SK-N-SH (cell line): ENCODE measurements at regions not wholly inside any gene's neighbourhood (a gene's known extent, or its start where the extent isn't known, plus 50 kb on each side); places are given as distances from the start of the nearest gene placed in this dataset.

Source experiments
- CHD2 ChIP-seq: fragments of 150-350 bp; IDR thresholded peaks from 2 replicates; pipeline ENCODE4 v1.6.1; 2018; ENCODE audit warnings: low read length; ENCODE audit not compliant: partially characterized antibody
- CTCF ChIP-seq: fragments of 200-600 bp; sonication (generic); IDR thresholded peaks from 2 replicates; pipeline ENCODE4 v1.6.1; 2017; ENCODE audit warnings: antibody characterized with exemption, mild to moderate bottlenecking, moderate library complexity
- ELF1 ChIP-seq: IDR thresholded peaks from 2 replicates; pipeline ENCODE4 v1.4.0; 2012
- TF ChIP-seq, protein P1 (sequence below): IDR thresholded peaks from 2 replicates; pipeline ENCODE4 v1.6.1; 2012; ENCODE audit warnings: mild to moderate bottlenecking, low read depth, low read length, moderate library complexity

- TF ChIP-seq, protein P1, sequence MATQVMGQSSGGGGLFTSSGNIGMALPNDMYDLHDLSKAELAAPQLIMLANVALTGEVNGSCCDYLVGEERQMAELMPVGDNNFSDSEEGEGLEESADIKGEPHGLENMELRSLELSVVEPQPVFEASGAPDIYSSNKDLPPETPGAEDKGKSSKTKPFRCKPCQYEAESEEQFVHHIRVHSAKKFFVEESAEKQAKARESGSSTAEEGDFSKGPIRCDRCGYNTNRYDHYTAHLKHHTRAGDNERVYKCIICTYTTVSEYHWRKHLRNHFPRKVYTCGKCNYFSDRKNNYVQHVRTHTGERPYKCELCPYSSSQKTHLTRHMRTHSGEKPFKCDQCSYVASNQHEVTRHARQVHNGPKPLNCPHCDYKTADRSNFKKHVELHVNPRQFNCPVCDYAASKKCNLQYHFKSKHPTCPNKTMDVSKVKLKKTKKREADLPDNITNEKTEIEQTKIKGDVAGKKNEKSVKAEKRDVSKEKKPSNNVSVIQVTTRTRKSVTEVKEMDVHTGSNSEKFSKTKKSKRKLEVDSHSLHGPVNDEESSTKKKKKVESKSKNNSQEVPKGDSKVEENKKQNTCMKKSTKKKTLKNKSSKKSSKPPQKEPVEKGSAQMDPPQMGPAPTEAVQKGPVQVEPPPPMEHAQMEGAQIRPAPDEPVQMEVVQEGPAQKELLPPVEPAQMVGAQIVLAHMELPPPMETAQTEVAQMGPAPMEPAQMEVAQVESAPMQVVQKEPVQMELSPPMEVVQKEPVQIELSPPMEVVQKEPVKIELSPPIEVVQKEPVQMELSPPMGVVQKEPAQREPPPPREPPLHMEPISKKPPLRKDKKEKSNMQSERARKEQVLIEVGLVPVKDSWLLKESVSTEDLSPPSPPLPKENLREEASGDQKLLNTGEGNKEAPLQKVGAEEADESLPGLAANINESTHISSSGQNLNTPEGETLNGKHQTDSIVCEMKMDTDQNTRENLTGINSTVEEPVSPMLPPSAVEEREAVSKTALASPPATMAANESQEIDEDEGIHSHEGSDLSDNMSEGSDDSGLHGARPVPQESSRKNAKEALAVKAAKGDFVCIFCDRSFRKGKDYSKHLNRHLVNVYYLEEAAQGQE = no peak
- no peak for TF ChIP-seq CHD2
- TF ChIP-seq ELF1 = no peak
- no peak for TF ChIP-seq CTCF
These were observed 70.3 kb upstream of the ARMCX2 start for GRCh38 chrX:101729986-101730385.
